ENCODE measurements at regions not wholly inside any gene's neighbourhood (a gene's known extent, or its start where the extent isn't known, plus 50 kb on each side); places are given as distances from the start of the nearest gene placed in this dataset.

- no peak for TF ChIP-seq CTCF (conservative IDR thresholded peaks at IDR 0.05; ENCODE audit: low read depth, low read length)
- H3K4me3 ChIP-seq (ENCODE audit: low read length) = no peak overlapping the region
- no peak for DNase-seq (ENCODE audit: low read depth)
Measured at GRCh38 chr19:31944326-31944725, 401.1 kb upstream of the ZNF507 start.

- no peak overlapping the region for H3K4me3 ChIP-seq (ENCODE audit: low read length)
- DNase-seq (ENCODE audit: low read depth) = no peak
- no peak for TF ChIP-seq CTCF (conservative IDR thresholded peaks at IDR 0.05; ENCODE audit: low read depth, low read length)
Measured at GRCh38 chr19:31946491-31946890, 398.9 kb upstream of the ZNF507 start.

GRCh38 chr19:31947436-31948115 lies 397.8 kb upstream of the ZNF507 start:
- H3K4me3 ChIP-seq (ENCODE audit: low read length) = no peak overlapping the region
- no peak for TF ChIP-seq CTCF (conservative IDR thresholded peaks at IDR 0.05; ENCODE audit: low read depth, low read length)
- no peak for DNase-seq (ENCODE audit: low read depth)

- TF ChIP-seq CTCF (conservative IDR thresholded peaks at IDR 0.05; ENCODE audit: low read depth, low read length) = no peak
- H3K4me3 ChIP-seq (ENCODE audit: low read length) = no peak overlapping the region
- DNase-seq (ENCODE audit: low read depth) = no peak
Measured at GRCh38 chr19:31952693-31953092, 392.7 kb upstream of the ZNF507 start.

GRCh38 chr19:31955061-31955460 lies 390.3 kb upstream of the ZNF507 start:
- H3K4me3 ChIP-seq (ENCODE audit: low read length) = no peak overlapping the region
- DNase-seq (ENCODE audit: low read depth) = no peak
- TF ChIP-seq CTCF (conservative IDR thresholded peaks at IDR 0.05; ENCODE audit: low read depth, low read length) = no peak

GRCh38 chr19:31955884-31956283 lies 389.5 kb upstream of the ZNF507 start:
- no peak for DNase-seq (ENCODE audit: low read depth)
- TF ChIP-seq CTCF (conservative IDR thresholded peaks at IDR 0.05; ENCODE audit: low read depth, low read length) = no peak

GRCh38 chr19:31956771-31957392 lies 388.5 kb upstream of the ZNF507 start:
- DNase-seq (ENCODE audit: low read depth) = no peak
- TF ChIP-seq CTCF (conservative IDR thresholded peaks at IDR 0.05; ENCODE audit: low read depth, low read length) = no peak
- H3K4me3 ChIP-seq (ENCODE audit: low read length) = no peak overlapping the region

More at GRCh38 chr19:31955884-31956283, 389.5 kb upstream of the ZNF507 start:
- no peak overlapping the region for H3K4me3 ChIP-seq (ENCODE audit: low read length)
